ENCODE measurements at regions not wholly inside any gene's neighbourhood (a gene's known extent, or its start where the extent isn't known, plus 50 kb on each side); places are given as distances from the start of the nearest gene placed in this dataset.

- TF ChIP-seq CTCF (IDR thresholded peaks at IDR 0.05; ENCODE audit: control extremely low read depth in 1 of 3, insufficient read depth in 1 of 3, low read depth in 1 of 3, low read length in 3 of 3) = peak; percentile 80 to 99 (median 99)
- 0 out of 4 replicates have a peak, but pooled peaks of 1 of the 2 experiments have one; percentile 37 for TF ChIP-seq HDAC2 (IDR thresholded peaks at IDR 0.05; ENCODE audit: borderline replicate concordance in 1 of 2, low read depth in 2 of 2, low read length in 2 of 2)
- no peak for TF ChIP-seq GTF2F1 (IDR thresholded peaks at IDR 0.05; ENCODE audit: borderline replicate concordance, low read depth, low read length)
- peak; percentile 52; the same call in 1 of the 2 replicates for TF ChIP-seq CREB1 (IDR thresholded peaks at IDR 0.05)
- TF ChIP-seq ASH2L (IDR thresholded peaks at IDR 0.05; ENCODE audit: low read length) = no peak
- peak; percentile 98 for TF ChIP-seq TEAD4 (IDR thresholded peaks at IDR 0.05; ENCODE audit: low read depth, low read length)
- TF ChIP-seq JUN (IDR thresholded peaks at IDR 0.05; ENCODE audit: low read depth, low read length) = no peak
- TF ChIP-seq CTBP2 (IDR thresholded peaks at IDR 0.05; ENCODE audit: borderline replicate concordance, insufficient read depth, insufficient read length, low read length) = peak; percentile 56
- peak; percentile 78 for TF ChIP-seq YY1 (IDR thresholded peaks at IDR 0.05; ENCODE audit: low read depth, low read length)
- TF ChIP-seq TBP (IDR thresholded peaks at IDR 0.05; ENCODE audit: low read depth, low read length) = no peak
Observed at GRCh38 chr3:18295171-18295920, 129.8 kb downstream of the SATB1 start (continued).

Measured in H1 (cell line).